Naive thymus-derived CD8-positive, alpha-beta T cell (primary cell): ENCODE measurements at regions not wholly inside any gene's neighbourhood (a gene's known extent, or its start where the extent isn't known, plus 50 kb on each side); places are given as distances from the start of the nearest gene placed in this dataset.

Experiments
- ATAC-seq, 2 donors: fragments of 150-1000 bp; cut with Tn5 transposase in 1 of 2; sonication (Bioruptor Pico), chemical (Tn5 transposase) in 1 of 2; 1 replicate in 1 of 2; 2 replicates in 1 of 2; pipeline ENCODE4 v1.10.0; 2021; ENCODE audit warnings: mild to moderate bottlenecking in 2 of 2, moderate library complexity in 2 of 2
- POLR2A ChIA-PET: fragments of 350-600 bp; sonication (Branson Sonifier 250); formaldehyde crosslinking; loops from one replicate; lab custom pipeline; 2021; ENCODE audit warnings: antibody characterized with exemption; lab: Charles Lee
- DNase-seq, 10 donors: peaks; one replicate each; pipeline versions ENCODE4 v3.0.0 to v3.0.0-alpha.2; 2020 to 2022
- H3K27ac Mint-ChIP-seq, 10 donors: one replicate each; pipeline ENCODE4 v1.8.0; 2020 to 2022; ENCODE audit warnings: mild to moderate bottlenecking in 10 of 10, mixed read lengths in 10 of 10, moderate library complexity in 4 of 10, inconsistent platforms in 1 of 10
- H3K27me3 Mint-ChIP-seq, 5 donors: one replicate each; pipeline ENCODE4 v1.8.0; 2021 to 2022; ENCODE audit warnings: mixed read lengths in 5 of 5
- H3K36me3 Mint-ChIP-seq, 3 donors: one replicate each; pipeline ENCODE4 v1.8.0; 2020 to 2022; ENCODE audit warnings: mixed read lengths in 3 of 3, mild to moderate bottlenecking in 2 of 3, inconsistent platforms in 1 of 3
- H3K4me1 Mint-ChIP-seq, 4 donors: one replicate each; pipeline ENCODE4 v1.8.0; 2021 to 2022; ENCODE audit warnings: mixed read lengths in 4 of 4
- H3K4me3 Mint-ChIP-seq, 10 donors: one replicate each; pipeline ENCODE4 v1.8.0; 2020 to 2022; ENCODE audit warnings: mild to moderate bottlenecking in 10 of 10, mixed read lengths in 10 of 10, moderate library complexity in 6 of 10, inconsistent platforms in 1 of 10
- H3K9me3 Mint-ChIP-seq, 9 donors: one replicate each; pipeline ENCODE4 v1.8.0; 2020 to 2022; ENCODE audit warnings: mixed read lengths in 9 of 9, mild to moderate bottlenecking in 3 of 9, inconsistent platforms in 1 of 9, moderate library complexity in 1 of 9

- Mint-ChIP-seq H3K27ac (no peak overlapping the region), H3K27me3 (no peaks in the 10 kb centered on the region), H3K9me3 (no peaks in the 10 kb centered on the region), H3K4me1 (peaks cover 0 to 9% (median 7%) of the 10 kb centered on the region in 4 donors), H3K36me3 (peaks cover 0 to 7% (median 0%) of the 10 kb centered on the region in 3 donors), H3K4me3 (no peak overlapping the region)
- ATAC-seq (no peak), DNase-seq (no peak)
- POLR2A ChIA-PET = no interaction called here
Measured at GRCh38 chr22:25363474-25363873, 144.0 kb downstream of the CRYBB2 start.

GRCh38 chr22:25364281-25364680, 144.8 kb downstream of the CRYBB2 start:
- POLR2A ChIA-PET = no interaction called here
- H3K27ac Mint-ChIP-seq = peak overlapping the region in 3 of 10 donors; percentile 12 to 65 (median 53)
- H3K9me3 Mint-ChIP-seq = no peaks in the 10 kb centered on the region
- ATAC-seq (no peak), DNase-seq (no peak)
- peaks cover 0 to 9% (median 7%) of the 10 kb centered on the region in 4 donors for H3K4me1 Mint-ChIP-seq
- no peaks in the 10 kb centered on the region for H3K27me3 Mint-ChIP-seq
- peaks cover 0 to 9% (median 0%) of the 10 kb centered on the region in 3 donors for H3K36me3 Mint-ChIP-seq
- H3K4me3 Mint-ChIP-seq = no peak overlapping the region

- Mint-ChIP-seq H3K36me3 (peaks cover 0 to 9% (median 0%) of the 10 kb centered on the region in 3 donors), H3K9me3 (no peaks in the 10 kb centered on the region), H3K27me3 (no peaks in the 10 kb centered on the region), H3K4me1 (peaks cover 0 to 9% (median 7%) of the 10 kb centered on the region in 4 donors), H3K27ac (peak overlapping the region in 2 of 10 donors; percentile 8 to 53), H3K4me3 (no peak overlapping the region)
- POLR2A ChIA-PET = no interaction called here
- DNase-seq = no peak
- no peak for ATAC-seq
Measured at GRCh38 chr22:25364736-25365241, 145.3 kb downstream of the CRYBB2 start.

GRCh38 chr22:25365491-25366261, 146.2 kb downstream of the CRYBB2 start:
- DNase-seq (peak in 1 of 10 donors; percentile 44), ATAC-seq (no peak)
- POLR2A ChIA-PET = no interaction called here
- H3K27ac Mint-ChIP-seq = peak overlapping the region in 2 of 10 donors; percentile 53 to 85
- no peak overlapping the region for H3K4me3 Mint-ChIP-seq
- H3K36me3 Mint-ChIP-seq = peaks cover 0 to 9% (median 0%) of the 10 kb centered on the region in 3 donors
- peaks cover 0 to 9% (median 8%) of the 10 kb centered on the region in 4 donors for H3K4me1 Mint-ChIP-seq
- no peaks in the 10 kb centered on the region for H3K9me3 Mint-ChIP-seq
- H3K27me3 Mint-ChIP-seq = no peaks in the 10 kb centered on the region

GRCh38 chr22:25366408-25366807, 147.0 kb downstream of the CRYBB2 start:
- POLR2A ChIA-PET = no interaction called here
- H3K27ac Mint-ChIP-seq = no peak overlapping the region
- H3K4me1 Mint-ChIP-seq = peaks cover 0 to 11% (median 8%) of the 10 kb centered on the region in 4 donors
- no peaks in the 10 kb centered on the region for H3K27me3 Mint-ChIP-seq
- DNase-seq (no peak), ATAC-seq (no peak)
- peaks cover 0 to 12% (median 0%) of the 10 kb centered on the region in 3 donors for H3K36me3 Mint-ChIP-seq
- H3K4me3 Mint-ChIP-seq = no peak overlapping the region
- H3K9me3 Mint-ChIP-seq = no peaks in the 10 kb centered on the region

GRCh38 chr22:25366876-25367466, 147.5 kb downstream of the CRYBB2 start:
- H3K36me3 Mint-ChIP-seq = peaks cover 0 to 14% (median 0%) of the 10 kb centered on the region in 3 donors
- H3K4me3 Mint-ChIP-seq = no peak overlapping the region
- ATAC-seq = no peak
- H3K9me3 Mint-ChIP-seq = no peaks in the 10 kb centered on the region
- peaks cover 0 to 12% (median 8%) of the 10 kb centered on the region in 4 donors for H3K4me1 Mint-ChIP-seq
- no peak for DNase-seq
- no peaks in the 10 kb centered on the region for H3K27me3 Mint-ChIP-seq
- POLR2A ChIA-PET = no interaction called here
- H3K27ac Mint-ChIP-seq = peak overlapping the region in 2 of 10 donors; percentile 46 to 65

GRCh38 chr22:25367756-25368155, 148.3 kb downstream of the CRYBB2 start:
- Mint-ChIP-seq H3K36me3 (peaks cover 0 to 18% (median 0%) of the 10 kb centered on the region in 3 donors), H3K9me3 (no peaks in the 10 kb centered on the region), H3K27ac (peak overlapping the region in 2 of 10 donors; percentile 46 to 79), H3K27me3 (no peaks in the 10 kb centered on the region), H3K4me3 (no peak overlapping the region), H3K4me1 (peaks cover 0 to 12% (median 2%) of the 10 kb centered on the region in 4 donors)
- ATAC-seq (no peak), DNase-seq (no peak)
- POLR2A ChIA-PET = no interaction called here

- Mint-ChIP-seq H3K4me1 (peaks cover 0 to 12% (median 2%) of the 10 kb centered on the region in 4 donors), H3K27me3 (no peaks in the 10 kb centered on the region), H3K36me3 (peaks cover 0 to 19% (median 0%) of the 10 kb centered on the region in 3 donors), H3K27ac (peak overlapping the region in 1 of 10 donors; percentile 34), H3K4me3 (no peak overlapping the region), H3K9me3 (no peaks in the 10 kb centered on the region)
- POLR2A ChIA-PET = no interaction called here
- DNase-seq (no peak), ATAC-seq (no peak)
Measured at GRCh38 chr22:25368271-25368670, 148.8 kb downstream of the CRYBB2 start.

GRCh38 chr22:25369041-25369440, 149.6 kb downstream of the CRYBB2 start:
- Mint-ChIP-seq H3K27me3 (no peaks in the 10 kb centered on the region), H3K27ac (peak overlapping the region in 2 of 10 donors; percentile 34 to 52), H3K9me3 (no peaks in the 10 kb centered on the region), H3K36me3 (peaks cover 0 to 20% (median 0%) of the 10 kb centered on the region in 3 donors), H3K4me3 (no peak overlapping the region), H3K4me1 (peaks cover 0 to 12% (median 2%) of the 10 kb centered on the region in 4 donors)
- POLR2A ChIA-PET = no interaction called here
- DNase-seq = no peak
- ATAC-seq = no peak

- Mint-ChIP-seq H3K27me3 (no peaks in the 10 kb centered on the region), H3K9me3 (no peaks in the 10 kb centered on the region), H3K36me3 (peaks cover 0 to 27% (median 0%) of the 10 kb centered on the region in 3 donors), H3K4me1 (peaks cover 4 to 11% (median 7%) of the 10 kb centered on the region in 4 donors), H3K4me3 (no peak overlapping the region), H3K27ac (peak overlapping the region in 1 of 10 donors; percentile 69)
- POLR2A ChIA-PET = no interaction called here
- DNase-seq (no peak), ATAC-seq (no peak)
Measured at GRCh38 chr22:25370322-25370721, 150.9 kb downstream of the CRYBB2 start.

- H3K27ac Mint-ChIP-seq = no peak overlapping the region
- no peak for ATAC-seq
- no peak overlapping the region for H3K4me3 Mint-ChIP-seq
- no peaks in the 10 kb centered on the region for H3K9me3 Mint-ChIP-seq
- DNase-seq = no peak
- POLR2A ChIA-PET = no interaction called here
- H3K27me3 Mint-ChIP-seq = no peaks in the 10 kb centered on the region
- H3K36me3 Mint-ChIP-seq = peaks cover 0 to 44% (median 3%) of the 10 kb centered on the region in 3 donors
- H3K4me1 Mint-ChIP-seq = peaks cover 4 to 11% (median 7%) of the 10 kb centered on the region in 4 donors
Measured at GRCh38 chr22:25372000-25372595, 152.7 kb downstream of the CRYBB2 start.

GRCh38 chr22:25373961-25374360, 154.5 kb downstream of the CRYBB2 start:
- no peak overlapping the region for H3K27ac Mint-ChIP-seq
- DNase-seq (no peak), ATAC-seq (no peak)
- H3K9me3 Mint-ChIP-seq = no peaks in the 10 kb centered on the region
- H3K36me3 Mint-ChIP-seq = peaks cover 0 to 47% (median 3%) of the 10 kb centered on the region in 3 donors
- H3K27me3 Mint-ChIP-seq = no peaks in the 10 kb centered on the region
- POLR2A ChIA-PET = no interaction called here
- peaks cover 1 to 8% (median 5%) of the 10 kb centered on the region in 4 donors for H3K4me1 Mint-ChIP-seq
- H3K4me3 Mint-ChIP-seq = no peak overlapping the region
